HG03039 (cell line): ENCODE measurements at regions not wholly inside any gene's neighbourhood (a gene's known extent, or its start where the extent isn't known, plus 50 kb on each side); places are given as distances from the start of the nearest gene placed in this dataset.
"Not testable (repeated sequence)": the region's sequence is repeated elsewhere in the genome, so short reads cannot be mapped to it uniquely, and the experiment has no call there.

Source experiments
- ATAC-seq: cut with Tn5 transposase; IDR thresholded peaks from one replicate; pipeline ENCODE4 v1.9.1; 2021; ENCODE audit warnings: mild to moderate bottlenecking, moderate library complexity; ENCODE audit not compliant: unreplicated experiment

DNA sequence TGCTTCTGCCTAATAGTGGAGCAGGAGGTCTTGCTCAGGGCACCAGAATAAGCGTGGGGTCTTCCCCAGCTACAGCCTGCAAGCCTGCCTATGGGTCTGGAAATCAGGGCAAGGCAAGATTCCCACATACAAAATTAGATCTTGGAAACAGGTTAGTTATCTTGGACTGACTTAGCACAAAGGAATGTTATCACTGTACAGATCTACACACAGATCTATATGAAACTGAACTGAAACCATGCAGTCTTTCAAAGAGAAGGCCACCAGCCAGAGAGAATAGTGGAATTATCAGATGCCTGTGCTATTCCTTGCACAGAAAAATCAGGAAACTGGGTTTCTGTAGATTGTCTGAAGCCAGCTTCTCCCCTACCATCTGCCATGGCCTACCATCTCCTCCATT is 585.7 kb downstream of the ACTL7B start:
- no peak for ATAC-seq

DNA sequence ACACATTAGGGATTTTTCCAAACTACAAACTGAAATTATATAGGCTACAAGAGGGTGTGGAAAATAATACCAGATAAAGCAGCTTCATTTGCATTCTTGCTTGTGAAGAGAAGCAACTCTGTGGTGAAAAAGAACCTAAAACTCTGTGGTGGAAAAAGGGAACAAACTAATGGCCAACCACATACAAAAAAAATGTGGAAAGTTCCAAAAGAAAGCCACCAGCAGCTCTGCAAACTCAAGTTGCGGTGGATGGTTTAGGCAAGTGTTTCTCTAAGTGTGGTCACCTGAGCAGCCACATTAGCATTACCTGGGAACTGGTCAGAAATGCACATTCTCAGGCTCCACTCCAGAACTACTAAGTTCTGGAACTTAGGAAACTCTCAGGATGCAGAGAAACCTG is 586.4 kb downstream of the ACTL7B start:
- ATAC-seq = no peak

DNA sequence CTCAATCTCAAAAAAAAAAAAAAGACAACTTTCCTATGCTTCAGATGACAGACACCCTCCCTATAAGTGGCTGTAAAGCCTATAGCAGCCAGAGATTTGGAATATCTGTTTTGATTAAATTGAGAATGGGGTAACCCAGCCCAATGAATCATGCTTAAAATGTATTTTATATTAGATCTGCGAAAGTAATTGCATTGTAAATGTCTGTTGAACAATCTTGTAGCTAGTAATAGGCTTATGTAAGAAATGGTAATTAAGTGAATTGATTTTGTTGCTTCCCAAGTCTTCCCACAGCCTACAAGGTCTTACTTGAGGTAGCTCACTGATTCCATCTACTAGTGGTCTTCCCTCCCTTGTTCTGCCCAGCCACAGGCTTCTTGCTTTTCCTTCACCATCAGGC is 590.7 kb downstream of the ACTL7B start:
- no peak for ATAC-seq

DNA sequence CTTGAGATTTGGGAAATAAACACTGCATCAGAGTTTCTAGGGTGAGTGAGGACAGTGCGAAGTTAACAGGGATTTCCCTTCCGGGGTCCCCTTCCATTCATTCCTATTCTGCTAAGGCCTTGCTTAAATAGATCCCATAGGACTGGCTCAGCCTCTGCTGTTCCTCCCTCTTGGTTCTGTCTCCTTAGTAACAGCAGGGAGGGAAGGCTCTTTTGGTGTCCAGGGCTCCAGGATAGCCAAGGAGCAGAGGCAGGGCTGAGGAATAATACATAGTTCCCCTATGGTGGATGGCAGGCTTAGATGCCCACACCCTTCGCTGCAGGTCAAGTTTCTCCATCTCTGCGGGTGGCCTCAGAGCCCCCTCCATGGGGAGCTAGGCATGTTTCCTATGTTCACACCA is 591.7 kb downstream of the ACTL7B start:
- ATAC-seq = no peak

DNA sequence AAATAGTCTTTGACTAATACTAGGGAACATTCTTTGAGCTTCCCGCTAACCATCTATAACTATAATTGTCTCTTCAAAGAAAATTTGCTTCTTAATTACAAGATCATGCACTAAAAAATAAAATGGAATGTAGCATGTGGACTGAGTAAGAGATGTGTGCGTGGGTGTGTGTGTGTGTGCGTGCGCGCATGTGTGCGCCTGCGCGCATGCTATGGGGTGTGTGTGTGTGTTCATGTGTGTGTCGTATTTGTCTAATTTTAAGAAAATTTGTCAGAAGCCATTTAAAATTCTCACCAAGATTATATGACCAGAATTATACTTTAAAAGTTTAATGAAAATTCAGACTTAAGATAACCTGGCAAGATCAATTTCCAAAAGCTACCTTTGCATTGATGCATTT is 593.0 kb downstream of the ACTL7B start:
- ATAC-seq = no peak

DNA sequence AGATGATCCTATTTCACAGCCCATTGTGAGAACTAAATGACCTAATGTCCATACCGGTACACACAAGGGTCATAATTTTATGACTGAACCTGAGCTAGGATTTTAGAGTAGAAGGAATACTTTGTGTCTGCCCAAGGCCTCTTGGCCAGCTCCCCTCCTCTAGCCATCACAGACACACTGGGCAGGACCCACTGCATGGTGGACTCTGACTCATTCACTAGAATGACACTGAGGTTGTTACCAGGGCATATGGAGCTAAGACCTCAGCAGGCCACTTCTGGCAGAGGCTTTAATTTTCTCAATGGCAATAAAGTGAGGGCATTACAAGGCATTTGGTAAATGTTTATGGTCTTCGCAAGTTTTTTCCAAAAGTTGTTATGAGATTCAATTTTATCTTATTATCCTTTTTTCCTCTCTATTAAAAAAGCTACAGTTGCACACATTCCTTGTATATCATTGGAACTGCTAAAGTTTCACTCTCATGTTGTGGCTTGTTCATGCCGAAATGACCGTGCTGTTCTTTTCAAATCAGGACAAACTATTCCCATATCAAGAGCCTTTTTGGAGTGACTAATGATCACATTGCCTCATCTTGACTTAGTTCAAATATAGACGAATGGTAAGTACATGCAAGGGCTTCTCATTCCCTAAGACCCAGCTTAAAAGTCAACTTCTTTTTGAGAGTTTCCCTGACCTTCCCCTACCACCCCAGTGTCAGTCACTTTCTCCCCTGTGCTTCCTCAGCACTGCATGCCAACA is 595.7 kb downstream of the ACTL7B start:
- ATAC-seq = no peak

DNA sequence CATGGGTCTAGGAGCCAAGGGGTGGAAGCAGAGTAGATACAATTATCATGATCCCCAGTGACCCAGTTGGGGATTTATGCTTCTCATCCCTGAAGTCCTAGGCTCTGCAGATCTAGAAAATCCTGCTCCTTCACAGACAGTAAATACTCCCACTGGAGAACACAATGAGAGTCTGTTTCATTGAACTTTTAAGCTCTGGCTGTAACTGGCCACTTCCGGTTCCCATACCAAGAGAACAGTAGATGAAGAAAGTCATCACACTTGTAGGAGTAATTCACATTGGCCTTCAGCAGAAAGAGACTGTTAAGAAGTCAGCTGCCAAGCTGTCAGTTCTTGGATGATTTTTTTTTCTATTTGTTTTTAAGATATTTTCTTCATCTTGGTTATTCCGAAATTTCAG is 597.1 kb downstream of the ACTL7B start:
- ATAC-seq = no peak

DNA sequence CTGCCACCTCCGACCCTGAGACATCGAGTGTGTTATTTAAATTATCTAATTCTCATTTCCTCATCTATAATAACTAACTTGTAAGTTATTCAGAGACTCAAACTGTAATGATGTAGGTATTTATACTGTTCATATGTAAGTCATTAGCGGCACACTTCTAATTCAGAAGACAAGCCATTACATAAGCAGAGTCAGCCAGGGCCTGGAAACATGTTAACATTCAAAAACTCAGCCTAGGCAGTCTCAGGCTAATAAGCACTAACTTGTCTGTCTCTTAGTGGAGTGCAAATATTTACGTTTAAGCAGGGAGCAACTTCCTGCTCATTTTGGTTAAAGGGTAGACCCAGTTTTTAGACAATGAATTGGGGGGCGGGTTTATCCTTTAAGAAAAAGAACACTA is 598.4 kb downstream of the ACTL7B start:
- ATAC-seq = no peak

DNA sequence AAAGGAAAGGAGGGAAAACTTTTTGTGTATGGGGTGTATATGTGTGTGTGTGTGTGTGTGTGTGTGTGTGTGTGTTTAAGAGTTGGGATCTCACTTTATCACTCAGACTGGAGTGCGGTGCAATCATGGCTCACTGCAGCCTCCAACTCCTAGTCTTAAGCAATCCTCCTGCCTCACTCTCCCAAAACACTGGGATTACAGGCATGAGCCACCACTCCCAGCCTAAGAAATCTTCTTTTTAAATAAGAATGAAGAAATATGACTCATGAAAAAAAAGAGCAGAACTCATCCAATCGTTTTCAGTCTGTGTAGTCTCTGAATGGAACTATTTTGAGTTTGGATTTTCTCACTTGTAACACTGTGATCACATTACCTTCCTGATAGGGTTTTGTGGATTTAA is 601.5 kb downstream of the ACTL7B start:
- ATAC-seq = no peak

DNA sequence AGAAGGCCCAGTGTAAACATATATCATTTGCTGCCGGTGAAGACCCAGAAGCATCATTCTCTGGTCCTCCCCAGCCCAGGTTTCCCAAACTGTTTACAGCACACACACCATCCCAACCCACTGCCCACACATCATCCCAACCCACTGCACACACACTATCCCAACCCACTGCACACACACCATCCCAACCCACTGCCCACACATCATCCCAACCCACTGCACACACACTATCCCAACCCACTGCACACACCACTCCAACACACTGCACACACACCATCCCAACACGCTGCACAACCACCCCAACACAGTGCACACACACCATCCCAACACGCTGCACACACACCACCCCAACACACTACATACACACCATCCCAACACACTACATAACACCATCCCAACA is 608.4 kb downstream of the ACTL7B start:
- not testable (repeated sequence) for ATAC-seq

DNA sequence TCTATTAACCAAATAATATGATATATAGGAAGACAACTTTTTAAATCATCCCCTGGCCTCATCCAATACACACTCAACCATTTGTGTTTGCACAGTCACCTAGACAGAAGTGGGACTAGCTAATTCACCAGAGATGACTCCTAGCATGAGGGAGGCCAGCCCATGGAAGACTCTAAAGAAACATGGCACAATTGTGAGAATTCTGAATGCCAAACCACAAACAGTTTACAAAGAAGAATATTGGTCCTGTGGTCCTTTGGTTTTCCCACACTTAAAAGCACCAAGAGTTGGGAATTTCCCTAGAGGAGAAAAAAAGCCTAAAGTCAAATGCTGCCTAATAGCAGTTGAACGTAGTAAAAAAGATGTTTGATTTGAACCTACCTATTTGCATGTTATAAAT is 609.9 kb downstream of the ACTL7B start:
- ATAC-seq = no peak

DNA sequence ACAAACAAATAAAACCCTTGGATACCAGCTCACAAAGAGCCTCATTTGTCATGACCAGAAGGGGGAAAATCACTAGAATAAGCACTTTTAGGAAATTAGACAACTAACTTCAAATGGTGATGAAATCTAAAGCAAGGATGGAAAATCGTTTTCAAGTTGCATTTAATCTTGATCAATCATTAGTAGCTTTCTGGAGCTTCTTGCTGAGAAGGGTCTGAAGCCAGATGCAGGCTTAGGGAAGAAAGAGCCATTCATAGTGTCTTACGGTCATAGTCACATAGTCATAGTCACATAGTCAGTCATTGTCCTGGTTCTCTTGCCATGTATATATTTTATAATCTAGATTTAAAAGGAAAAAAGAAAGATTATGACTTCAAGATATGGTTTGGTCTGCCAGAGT is 610.5 kb downstream of the ACTL7B start:
- no peak for ATAC-seq

DNA sequence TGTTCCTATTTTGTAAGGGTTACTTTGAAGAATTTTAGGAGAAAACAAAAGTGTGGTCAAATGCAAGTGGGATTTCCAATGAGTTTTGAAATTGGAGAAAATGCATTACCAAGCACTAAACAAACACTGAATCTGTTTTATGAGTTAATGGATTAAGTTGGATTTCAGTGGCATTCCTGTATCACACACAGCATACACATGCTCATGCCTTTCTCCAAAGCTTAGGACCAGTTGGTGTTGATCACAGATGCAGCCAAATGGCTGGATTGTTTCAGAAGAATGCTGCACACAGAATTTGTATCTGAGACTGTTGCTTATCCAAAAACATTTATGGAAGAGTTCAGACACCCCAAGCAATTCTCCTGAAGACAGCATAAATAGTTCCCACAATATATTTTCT is 611.1 kb downstream of the ACTL7B start:
- no peak for ATAC-seq

DNA sequence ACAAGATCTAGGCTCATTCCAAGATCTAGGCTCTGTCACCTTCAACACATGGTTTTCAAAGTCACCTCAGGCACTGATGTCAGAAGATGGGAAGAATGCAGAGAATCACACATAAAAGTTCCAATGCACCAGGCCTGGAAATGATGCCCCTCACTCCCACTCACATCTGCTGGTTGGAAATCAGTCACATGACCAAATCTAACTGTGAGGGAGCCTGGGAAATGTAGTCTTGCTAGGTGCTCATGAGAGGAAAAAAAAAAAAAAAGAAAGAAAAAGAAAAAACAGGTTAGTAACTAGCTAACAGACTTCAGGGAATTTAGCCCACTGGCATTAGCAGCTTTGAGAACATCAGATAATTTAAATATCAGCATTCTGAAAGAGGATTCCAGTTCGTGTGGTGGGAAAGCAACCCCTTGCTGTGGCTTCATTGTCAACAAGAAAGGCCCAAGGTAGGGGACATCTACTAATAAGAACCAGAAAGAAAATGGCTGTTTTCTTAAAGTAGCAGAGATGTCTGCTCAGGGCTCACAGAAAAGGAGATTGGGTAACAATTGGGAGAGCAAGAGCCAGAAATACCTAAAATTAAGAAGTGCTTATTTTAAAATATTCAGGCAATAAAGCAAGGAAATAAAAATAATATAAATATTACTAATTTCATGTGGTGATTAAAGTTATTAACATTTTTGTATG is 614.3 kb downstream of the ACTL7B start:
- no peak for ATAC-seq

DNA sequence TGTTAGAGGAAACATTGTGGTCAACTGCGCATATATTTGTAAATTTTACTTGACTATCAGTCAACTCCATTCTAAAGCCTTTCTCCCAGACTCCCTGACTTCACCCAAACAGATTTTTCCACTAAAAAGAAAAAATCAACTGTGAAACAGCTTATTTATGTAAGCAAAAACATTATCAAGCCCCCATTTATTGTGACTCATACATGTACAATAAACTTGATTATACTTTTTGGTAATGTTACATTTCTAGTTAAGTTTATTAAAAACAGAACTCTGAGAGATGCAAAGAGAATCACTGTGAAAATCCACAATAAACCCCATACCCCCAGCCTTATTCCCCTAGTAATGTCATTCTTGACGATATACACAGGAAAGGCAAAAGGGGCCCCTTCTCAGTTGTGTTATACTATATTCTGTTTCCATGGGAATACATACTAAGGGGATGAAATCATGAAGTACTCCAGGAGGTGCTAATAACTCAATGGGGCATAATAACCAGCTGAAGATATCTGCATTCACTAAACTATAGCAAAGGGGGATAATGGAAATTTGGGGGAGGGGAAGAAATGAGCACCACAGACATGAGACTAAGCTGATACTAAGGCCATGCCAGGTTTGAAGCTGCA is 616.0 kb downstream of the ACTL7B start:
- no peak for ATAC-seq

DNA sequence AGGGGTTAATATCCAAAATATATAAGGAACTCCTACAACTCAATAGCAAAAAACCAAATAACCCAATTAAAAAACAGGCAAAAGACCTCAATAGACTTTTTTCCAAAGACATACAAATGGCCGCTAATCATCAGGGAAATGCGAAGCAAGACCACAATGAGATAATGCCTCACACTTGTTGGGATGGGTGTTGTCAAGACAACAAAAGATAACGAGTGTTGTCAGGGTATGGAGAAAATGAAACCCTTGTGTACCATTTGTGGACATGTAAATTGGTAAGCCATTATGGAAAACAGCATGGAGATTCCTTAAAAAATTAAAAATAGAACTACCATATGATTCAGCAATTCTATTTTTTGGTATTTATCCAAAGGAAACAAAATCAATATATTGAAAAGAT is 620.2 kb downstream of the ACTL7B start:
- ATAC-seq = no peak

DNA sequence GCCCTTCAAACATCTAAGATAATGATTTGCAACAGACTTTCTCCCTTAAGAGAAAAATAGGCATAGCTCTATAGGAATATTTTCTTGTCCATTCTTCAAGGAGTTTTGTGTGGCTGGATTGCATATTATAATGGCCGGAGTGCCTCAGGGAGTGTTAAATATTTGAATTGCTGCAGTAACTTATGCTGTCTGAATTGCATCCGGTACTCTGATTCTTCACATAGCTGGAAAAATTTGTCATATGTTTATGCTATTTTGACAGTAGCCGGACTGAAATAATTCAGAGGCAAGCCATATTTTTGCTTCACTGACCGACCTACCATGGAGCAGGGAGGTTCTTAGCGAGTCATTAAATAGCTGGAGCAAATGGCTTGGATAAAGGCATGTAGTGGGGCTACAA is 621.0 kb downstream of the ACTL7B start:
- ATAC-seq = no peak

DNA sequence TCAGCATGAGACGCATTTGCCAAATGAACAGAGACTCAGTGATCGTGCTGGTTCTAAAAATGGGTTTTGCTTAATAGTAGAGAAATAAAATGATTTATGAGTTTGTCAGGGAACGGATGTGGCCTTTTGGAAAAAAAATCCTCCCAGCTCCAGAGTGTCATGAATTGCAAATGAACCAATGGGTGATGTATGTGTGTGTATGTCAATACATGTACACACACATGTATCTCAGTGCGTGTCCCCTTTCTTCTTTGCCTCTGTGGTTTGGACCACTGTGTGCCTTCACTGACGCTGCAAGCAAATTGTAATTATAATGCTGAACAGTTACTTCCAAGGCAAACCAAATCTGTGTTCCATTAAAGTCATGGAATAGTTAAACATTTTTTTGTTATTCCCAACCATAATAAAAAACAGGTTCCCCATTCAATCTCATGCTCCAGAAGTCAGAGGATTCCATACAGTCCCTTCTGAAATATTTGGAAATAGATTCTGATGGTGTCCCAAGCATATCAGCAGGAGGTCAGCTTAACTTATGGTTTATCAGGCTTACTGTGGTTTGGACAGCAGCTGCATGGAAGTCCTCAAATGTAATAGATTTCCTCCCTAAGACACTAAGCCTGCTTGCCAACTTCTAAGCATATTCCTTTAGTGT is 630.5 kb downstream of the ACTL7B start:
- no peak for ATAC-seq

DNA sequence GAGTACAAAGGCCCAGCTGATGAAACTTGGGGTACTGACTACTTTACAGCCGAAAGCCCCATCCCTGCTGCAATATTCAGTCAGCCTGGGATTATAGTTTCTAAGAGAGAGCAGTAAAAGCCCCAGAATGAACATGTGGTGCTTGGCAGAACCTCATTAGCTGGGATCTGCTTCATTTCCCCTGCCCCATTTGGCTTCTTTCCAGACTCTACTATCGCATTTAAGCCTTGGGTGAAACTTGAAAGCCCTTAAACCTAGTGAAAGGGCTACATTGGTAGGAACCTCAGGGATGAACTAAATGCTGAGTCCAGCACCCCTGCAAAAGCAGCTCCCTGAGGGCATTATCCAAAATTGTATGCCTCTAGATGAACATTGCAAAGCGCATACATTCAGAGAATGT is 631.1 kb downstream of the ACTL7B start:
- no peak for ATAC-seq

DNA sequence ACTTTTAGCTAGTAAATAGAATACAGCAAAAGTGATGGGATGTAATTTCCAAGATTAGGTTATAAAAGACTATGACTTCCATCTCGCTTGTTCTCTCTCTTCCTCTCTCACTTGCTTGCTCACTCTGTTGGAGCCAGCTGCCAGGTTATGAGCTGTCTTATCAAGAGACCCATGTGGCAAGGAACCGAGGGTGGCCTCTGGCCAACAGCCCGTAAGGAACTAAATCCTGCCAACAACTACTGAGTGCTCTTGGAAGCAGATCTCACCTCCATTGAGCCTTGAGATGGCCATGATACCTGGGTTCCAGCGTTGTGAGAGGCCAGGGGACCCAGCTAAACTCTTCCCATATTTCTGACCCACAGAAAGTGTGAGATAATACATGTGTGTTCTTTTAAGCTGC is 636.1 kb downstream of the ACTL7B start:
- ATAC-seq = no peak

DNA sequence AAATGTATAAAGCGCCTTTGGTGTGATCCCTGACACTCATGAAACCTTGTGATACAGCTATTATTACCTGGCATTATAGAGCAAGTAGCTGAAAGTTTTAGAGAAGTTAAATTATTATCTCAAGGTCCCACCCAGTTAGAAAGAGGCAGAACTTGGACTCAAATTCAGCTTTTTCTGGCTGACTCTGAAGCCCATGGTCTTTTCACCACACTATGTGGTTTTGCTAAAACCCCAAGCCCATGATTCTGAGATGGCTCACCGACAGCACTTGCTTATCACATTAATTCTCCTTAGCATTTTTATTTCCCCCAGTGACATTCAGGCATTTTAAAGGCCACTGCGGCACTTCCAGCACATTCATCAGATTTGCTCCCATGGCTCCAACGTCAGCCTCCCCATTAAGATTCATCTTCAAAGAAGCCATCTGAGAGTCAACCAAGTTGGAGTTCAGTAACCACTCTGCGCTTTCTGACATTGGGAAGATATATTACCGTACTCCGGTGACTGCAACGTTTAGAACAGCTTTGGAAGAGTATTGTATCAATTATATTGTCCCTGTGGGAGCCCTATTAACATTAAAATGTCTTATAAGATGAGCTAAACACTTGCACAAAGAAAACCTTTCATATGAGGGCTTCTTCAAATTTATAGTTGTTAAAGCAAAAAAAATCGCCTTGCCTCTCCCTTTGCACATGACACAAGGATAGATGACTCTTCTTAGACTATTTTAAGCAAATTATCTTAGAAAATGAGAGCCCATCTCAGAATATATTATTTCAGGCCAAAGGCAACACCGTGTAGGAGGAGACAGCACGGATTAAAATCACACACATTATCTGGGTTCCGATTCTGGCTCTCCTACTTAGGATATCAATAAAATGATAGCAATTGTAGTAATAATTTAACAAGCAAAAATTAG is 638.1 kb downstream of the ACTL7B start:
- ATAC-seq = no peak
